Astrocyte of the cerebellum (primary cell): ENCODE measurements at regions not wholly inside any gene's neighbourhood (a gene's known extent, or its start where the extent isn't known, plus 50 kb on each side); places are given as distances from the start of the nearest gene placed in this dataset.

Source experiments
- DNase-seq: peaks from one replicate; pipeline ENCODE4 v3.0.0-alpha.2; 2011; ENCODE audit warnings: low read depth
- H3K4me3 ChIP-seq: 2 replicates; pipeline ENCODE4 v1.5.1; 2011; ENCODE audit warnings: mild to moderate bottlenecking, low read depth, low read length, moderate library complexity
- CTCF ChIP-seq: IDR thresholded peaks from 2 replicates; pipeline ENCODE4 v1.5.1; 2012; ENCODE audit warnings: low read length, low read depth, moderate library complexity, mild to moderate bottlenecking; ENCODE audit errors: missing control alignments
- in situ Hi-C: cut with HindIII; loops from 2 replicates; pipeline ENCODE4 v1.10.0; 2017; ENCODE audit warnings: low sequenced_read_pairs

- in situ Hi-C loops = no loop called here
- H3K4me3 ChIP-seq = no peak overlapping the region
- no peak for TF ChIP-seq CTCF
- DNase-seq = no peak
Measured at GRCh38 chr7:32410545-32410944, 79.6 kb downstream of the LSM5 start.

- no peak for TF ChIP-seq CTCF
- H3K4me3 ChIP-seq = no peak overlapping the region
- no peak for DNase-seq
- in situ Hi-C loops = no loop called here
Measured at GRCh38 chr7:32406386-32406785, 83.8 kb downstream of the LSM5 start.

- no peak overlapping the region for H3K4me3 ChIP-seq
- no peak for DNase-seq
- in situ Hi-C loops = no loop called here
- no peak for TF ChIP-seq CTCF
Measured at GRCh38 chr7:32403463-32404229, 86.5 kb downstream of the LSM5 start.

GRCh38 chr7:32400676-32401075 is 89.5 kb downstream of the LSM5 start:
- in situ Hi-C loops = no loop called here
- no peak overlapping the region for H3K4me3 ChIP-seq
- no peak for TF ChIP-seq CTCF
- DNase-seq = no peak

GRCh38 chr7:32399311-32399710 is 90.9 kb downstream of the LSM5 start:
- no peak for TF ChIP-seq CTCF
- in situ Hi-C loops = no loop called here
- no peak for DNase-seq
- H3K4me3 ChIP-seq = no peak overlapping the region

- no peak for TF ChIP-seq CTCF
- no peak overlapping the region for H3K4me3 ChIP-seq
- in situ Hi-C loops = no loop called here
- DNase-seq = no peak
Measured at GRCh38 chr7:32395168-32395567, 95.0 kb downstream of the LSM5 start.

GRCh38 chr7:32393861-32394260 is 96.3 kb downstream of the LSM5 start:
- no peak overlapping the region for H3K4me3 ChIP-seq
- DNase-seq = no peak
- in situ Hi-C loops = no loop called here
- TF ChIP-seq CTCF = no peak
